ENCODE measurements at regions not wholly inside any gene's neighbourhood (a gene's known extent, or its start where the extent isn't known, plus 50 kb on each side); places are given as distances from the start of the nearest gene placed in this dataset.
A peak's percentile ranks its signal among the peaks of the same experiment; 100 is the strongest.

DNA sequence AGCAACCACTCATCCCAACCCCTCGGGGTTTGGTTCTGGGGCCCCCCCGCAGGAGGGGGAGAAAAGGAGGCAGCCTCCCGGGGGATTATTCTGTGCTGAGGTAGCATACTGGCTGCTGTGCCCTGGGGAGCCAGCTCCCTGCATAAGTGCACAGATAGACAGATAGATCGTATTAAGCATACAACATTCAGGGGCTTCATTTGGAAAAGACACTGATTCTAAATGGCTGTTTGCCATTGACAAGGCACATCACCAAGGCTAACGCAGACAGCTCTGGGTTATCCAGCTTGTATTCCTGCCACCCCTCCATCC is 547.9 kb downstream of the BUD13 start:
- no peak overlapping the region for H3K4me3 ChIP-seq
- H3K4me1 ChIP-seq, result no peaks in the 10 kb centered on the region
- H3K27ac ChIP-seq, result no peak overlapping the region
- intact Hi-C loops (cut with DNase I), result loop anchor here in 1 of 2 donors (5.0 kb wide), 1 partner anchor 903 kb away; no protein-coding TSS in a partner anchor
- DNase-seq (no peak), ATAC-seq (no peak)
- H3K9me3 ChIP-seq, result no peaks in the 10 kb centered on the region
- TF ChIP-seq, protein P1, sequence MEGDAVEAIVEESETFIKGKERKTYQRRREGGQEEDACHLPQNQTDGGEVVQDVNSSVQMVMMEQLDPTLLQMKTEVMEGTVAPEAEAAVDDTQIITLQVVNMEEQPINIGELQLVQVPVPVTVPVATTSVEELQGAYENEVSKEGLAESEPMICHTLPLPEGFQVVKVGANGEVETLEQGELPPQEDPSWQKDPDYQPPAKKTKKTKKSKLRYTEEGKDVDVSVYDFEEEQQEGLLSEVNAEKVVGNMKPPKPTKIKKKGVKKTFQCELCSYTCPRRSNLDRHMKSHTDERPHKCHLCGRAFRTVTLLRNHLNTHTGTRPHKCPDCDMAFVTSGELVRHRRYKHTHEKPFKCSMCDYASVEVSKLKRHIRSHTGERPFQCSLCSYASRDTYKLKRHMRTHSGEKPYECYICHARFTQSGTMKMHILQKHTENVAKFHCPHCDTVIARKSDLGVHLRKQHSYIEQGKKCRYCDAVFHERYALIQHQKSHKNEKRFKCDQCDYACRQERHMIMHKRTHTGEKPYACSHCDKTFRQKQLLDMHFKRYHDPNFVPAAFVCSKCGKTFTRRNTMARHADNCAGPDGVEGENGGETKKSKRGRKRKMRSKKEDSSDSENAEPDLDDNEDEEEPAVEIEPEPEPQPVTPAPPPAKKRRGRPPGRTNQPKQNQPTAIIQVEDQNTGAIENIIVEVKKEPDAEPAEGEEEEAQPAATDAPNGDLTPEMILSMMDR (IDR thresholded peaks at IDR 0.05), result no peak
- WGBS, 3 donors, result 37 to 50% (median 45%) methylated on average over 4 to 5 of the region's 5 CpGs
- H3K36me3 ChIP-seq (ENCODE audit: insufficient read depth in 1 of 2, low read depth in 1 of 2), result no peaks in the 10 kb centered on the region
- H3K27me3 ChIP-seq (ENCODE audit: insufficient read depth in 3 of 3, low read length in 2 of 3), result peaks cover 0 to 17% (median 3%) of the 10 kb centered on the region in 3 donors

DNA sequence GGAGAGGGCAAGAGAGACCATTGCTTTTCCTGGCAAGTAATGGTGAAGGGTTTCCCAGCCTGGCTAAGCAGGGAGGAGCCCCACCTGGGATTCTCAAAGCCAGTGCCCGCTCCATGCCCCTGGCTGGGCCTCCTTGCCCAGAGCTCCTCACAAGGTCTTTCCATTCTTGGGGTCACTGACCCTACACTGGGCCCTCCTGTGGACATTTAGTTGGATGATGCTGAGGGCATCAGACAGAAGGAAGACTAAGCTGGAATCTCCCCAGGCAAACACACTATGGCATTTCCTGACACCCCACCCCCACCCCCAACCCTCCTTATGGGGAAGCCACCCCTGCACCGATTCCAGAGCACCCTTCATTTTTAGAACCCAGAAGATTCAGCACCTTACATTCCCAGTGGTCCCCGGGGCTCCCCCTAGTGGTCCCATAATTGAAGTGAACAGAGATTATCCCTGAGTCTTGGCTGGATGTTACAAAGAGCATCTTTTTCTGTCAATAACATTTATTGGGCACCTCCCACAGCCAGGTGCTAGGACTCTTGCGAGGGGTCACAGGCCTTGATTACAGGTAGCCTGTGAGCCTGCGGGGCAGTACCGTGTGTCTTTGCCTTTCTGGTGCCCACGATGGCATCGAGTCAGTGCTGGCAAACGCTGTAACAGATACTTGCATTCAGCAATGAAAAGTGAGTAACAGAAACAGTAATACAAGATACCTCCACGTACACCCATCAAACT is 548.5 kb downstream of the BUD13 start:
- no peaks in the 10 kb centered on the region for H3K4me1 ChIP-seq
- no peak overlapping the region for H3K4me3 ChIP-seq
- no peak overlapping the region for H3K27ac ChIP-seq
- no peaks in the 10 kb centered on the region for H3K36me3 ChIP-seq (ENCODE audit: insufficient read depth in 1 of 2, low read depth in 1 of 2)
- TF ChIP-seq, protein P1 (IDR thresholded peaks at IDR 0.05), result peak; percentile 57
- intact Hi-C loops (cut with DNase I), result loop anchor here in 1 of 2 donors (5.0 kb wide), 1 partner anchor 902 kb away; no protein-coding TSS in a partner anchor
- DNase-seq (peak in 1 of 2 donors; percentile 28), ATAC-seq (peak in 2 of 4 donors; percentile 42 to 58)
- no peaks in the 10 kb centered on the region for H3K9me3 ChIP-seq
- 43 to 50% (median 47%) methylated on average over 10 of the region's 10 CpGs for WGBS, 3 donors
- H3K27me3 ChIP-seq (ENCODE audit: insufficient read depth in 3 of 3, low read length in 2 of 3), result peaks cover 0 to 17% (median 3%) of the 10 kb centered on the region in 3 donors

DNA sequence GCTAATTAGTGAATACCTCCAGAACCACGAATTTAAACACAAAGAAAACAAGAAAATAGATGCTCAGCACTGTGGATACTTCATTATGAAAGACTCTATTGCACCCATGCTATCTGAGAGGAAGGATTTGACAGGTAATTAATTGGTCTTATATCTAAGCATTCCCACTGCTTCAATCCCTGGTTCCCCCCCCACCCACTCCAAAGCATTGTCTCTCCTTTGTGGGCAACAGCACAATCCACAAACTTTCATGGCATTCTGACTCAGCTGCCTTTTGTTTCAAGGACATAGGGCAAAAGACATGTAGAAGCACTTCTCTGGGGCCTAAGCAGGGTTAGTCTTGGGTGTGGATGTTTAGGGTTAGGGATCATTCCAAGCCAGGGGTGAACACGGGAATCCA is 551.4 kb downstream of the BUD13 start:
- H3K4me3 ChIP-seq, result no peak overlapping the region
- ATAC-seq, result no peak
- DNase-seq, result no peak
- no peaks in the 10 kb centered on the region for H3K36me3 ChIP-seq (ENCODE audit: insufficient read depth in 1 of 2, low read depth in 1 of 2)
- no peaks in the 10 kb centered on the region for H3K9me3 ChIP-seq
- TF ChIP-seq, protein P1 (IDR thresholded peaks at IDR 0.05), result no peak
- 73 to 86% (median 81%) methylated on average over 2 of the region's 2 CpGs for WGBS, 3 donors
- intact Hi-C loops (cut with DNase I), result loop anchor here in 1 of 2 donors (5.0 kb wide), 1 partner anchor 899 kb away; no protein-coding TSS in a partner anchor
- H3K27ac ChIP-seq, result no peak overlapping the region
- no peaks in the 10 kb centered on the region for H3K4me1 ChIP-seq
- H3K27me3 ChIP-seq (ENCODE audit: insufficient read depth in 3 of 3, low read length in 2 of 3), result no peaks in the 10 kb centered on the region

DNA sequence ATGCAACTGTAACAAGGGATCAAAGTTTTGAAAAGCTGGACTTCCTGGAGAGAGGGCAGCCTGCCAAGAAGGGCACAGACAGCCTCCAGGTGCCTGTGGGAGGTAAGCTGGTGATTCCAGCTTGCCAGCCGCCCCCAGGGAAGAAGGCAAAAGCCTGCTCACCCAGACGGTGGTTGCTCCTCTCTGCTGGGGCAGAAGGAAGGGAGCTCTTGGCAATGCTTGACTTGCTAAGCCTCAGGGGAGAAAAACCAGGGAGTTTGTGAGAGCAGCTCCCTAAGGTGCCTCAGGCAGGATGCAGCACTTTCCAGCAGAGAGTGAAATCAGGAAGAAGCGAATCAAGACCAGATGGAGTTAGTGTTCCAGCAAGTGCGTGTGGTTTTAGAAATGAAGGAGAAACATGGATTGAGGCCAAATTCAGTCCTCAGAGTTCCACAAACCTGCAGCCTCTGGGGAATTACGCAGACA is 553.6 kb downstream of the BUD13 start:
- Histone ChIP-seq H3K9me3 (no peaks in the 10 kb centered on the region), H3K4me3 (no peak overlapping the region), H3K4me1 (no peaks in the 10 kb centered on the region), H3K27ac (no peak overlapping the region), H3K36me3 (ENCODE audit: insufficient read depth in 1 of 2, low read depth in 1 of 2) (no peaks in the 10 kb centered on the region), H3K27me3 (ENCODE audit: insufficient read depth in 3 of 3, low read length in 2 of 3) (no peaks in the 10 kb centered on the region)
- DNase-seq (no peak), ATAC-seq (no peak)
- intact Hi-C loops (cut with DNase I), result loop anchor here in 1 of 2 donors (5.0 kb wide), 1 partner anchor 897 kb away; no protein-coding TSS in a partner anchor
- TF ChIP-seq, protein P1 (IDR thresholded peaks at IDR 0.05), result no peak
- WGBS, 3 donors, result 47 to 61% (median 49%) methylated on average over 5 of the region's 5 CpGs
